Renal pelvis (tissue), 1 donor: ENCODE measurements at regions not wholly inside any gene's neighbourhood (a gene's known extent, or its start where the extent isn't known, plus 50 kb on each side); places are given as distances from the start of the nearest gene placed in this dataset.
A peak's percentile ranks its signal among the peaks of the same experiment; 100 is the strongest.

Source experiments
- DNase-seq: peaks from one replicate; pipeline ENCODE4 v3.0.0-alpha.2; 2013

- DNase-seq, result no peak
Observed at GRCh38 chr2:34402376-34402775, 803.3 kb upstream of the FAM98A start.

- no peak for DNase-seq
Observed at GRCh38 chr2:34401186-34401585, 802.1 kb upstream of the FAM98A start.

GRCh38 chr2:34388446-34388845, 789.3 kb upstream of the FAM98A start:
- no peak for DNase-seq

- no peak for DNase-seq
Observed at GRCh38 chr2:34387536-34387935, 788.4 kb upstream of the FAM98A start.

- DNase-seq, result peak; percentile 37
Observed at GRCh38 chr2:34379586-34379985, 780.5 kb upstream of the FAM98A start.

- no peak for DNase-seq
Observed at GRCh38 chr2:34373586-34374233, 774.6 kb upstream of the FAM98A start.

GRCh38 chr2:34372967-34373366, 773.9 kb upstream of the FAM98A start:
- DNase-seq, result no peak

GRCh38 chr2:34371711-34372110, 772.6 kb upstream of the FAM98A start:
- DNase-seq, result no peak

- no peak for DNase-seq
Observed at GRCh38 chr2:34368304-34368703, 769.2 kb upstream of the FAM98A start.

- DNase-seq, result peak; percentile 35
Observed at GRCh38 chr2:34365932-34366331, 766.8 kb upstream of the FAM98A start.

- no peak for DNase-seq
Observed at GRCh38 chr2:34365512-34365911, 766.4 kb upstream of the FAM98A start.

GRCh38 chr2:34353509-34354113, 754.5 kb upstream of the FAM98A start:
- no peak for DNase-seq

- DNase-seq, result no peak
Observed at GRCh38 chr2:34349527-34349926, 750.4 kb upstream of the FAM98A start.

- no peak for DNase-seq
Observed at GRCh38 chr2:34345030-34345429, 745.9 kb upstream of the FAM98A start.

- no peak for DNase-seq
Observed at GRCh38 chr2:34340307-34340706, 741.2 kb upstream of the FAM98A start.

- DNase-seq, result no peak
Observed at GRCh38 chr2:34337735-34338134, 738.6 kb upstream of the FAM98A start.

- no peak for DNase-seq
Observed at GRCh38 chr2:34332813-34333212, 733.7 kb upstream of the FAM98A start.

- no peak for DNase-seq
Observed at GRCh38 chr2:34320056-34320455, 721.0 kb upstream of the FAM98A start.

GRCh38 chr2:34317797-34318196, 718.7 kb upstream of the FAM98A start:
- no peak for DNase-seq

GRCh38 chr2:34316788-34317187, 717.7 kb upstream of the FAM98A start:
- DNase-seq, result no peak

GRCh38 chr2:34311816-34312215, 712.7 kb upstream of the FAM98A start:
- DNase-seq, result no peak

- no peak for DNase-seq
Observed at GRCh38 chr2:34308140-34308539, 709.0 kb upstream of the FAM98A start.

- no peak for DNase-seq
Observed at GRCh38 chr2:34307636-34308035, 708.5 kb upstream of the FAM98A start.

- no peak for DNase-seq
Observed at GRCh38 chr2:34306745-34307144, 707.6 kb upstream of the FAM98A start.
